PC-3 (cell line): ENCODE measurements at regions not wholly inside any gene's neighbourhood (a gene's known extent, or its start where the extent isn't known, plus 50 kb on each side); places are given as distances from the start of the nearest gene placed in this dataset.

Experiments used
- ATAC-seq: fragments of 200-7000 bp; cut with Tn5 transposase; 2 replicates; pipeline ENCODE4 v1.9.1; 2020; ENCODE audit warnings: mild to moderate bottlenecking, moderate library complexity
- BruUV-seq: library from RNA; stranded (reverse); fragments of 400-500 nt; replicated peaks from 2 replicates; lab custom pipeline; 2021; lab: Mats Ljungman, UMichigan
- CTCF ChIA-PET: fragments of 300-600 bp; sonication (Branson Sonifier 250); formaldehyde crosslinking; loops from one replicate; lab custom pipeline; 2022; ENCODE audit warnings: antibody characterized with exemption; lab: Charles Lee
- POLR2A ChIA-PET: fragments of 300-600 bp; sonication (Branson Sonifier 250); formaldehyde crosslinking; loops from one replicate; lab custom pipeline; 2022; ENCODE audit warnings: antibody characterized with exemption; ENCODE audit not compliant: unreplicated experiment; lab: Charles Lee
- DNase-seq: peaks from one replicate; pipeline ENCODE4 v3.0.0-alpha.2; 2015
- H2AFZ ChIP-seq: fragments of 300-600 bp; sonication (generic); 2 replicates; pipeline ENCODE4 v1.6.0; 2016; ENCODE audit warnings: antibody characterized with exemption, low read length
- H3F3A ChIP-seq: fragments of 300-600 bp; sonication (generic); one replicate; pipeline ENCODE4 v1.6.0; 2017; ENCODE audit warnings: antibody characterized with exemption, low read length, control low read depth, mild to moderate bottlenecking; ENCODE audit not compliant: unreplicated experiment
- H3K27ac ChIP-seq: fragments of 300-600 bp; sonication (generic); 2 replicates; pipeline ENCODE4 v1.5.1; 2016; ENCODE audit warnings: mild to moderate bottlenecking, low read length
- H3K27me3 ChIP-seq: fragments of 300-600 bp; sonication (generic); 2 replicates; pipeline ENCODE4 v1.6.1; 2016; ENCODE audit warnings: low read length, mixed read lengths
- H3K36me3 ChIP-seq: fragments of 300-600 bp; sonication (generic); 2 replicates; pipeline ENCODE4 v1.6.1; 2016; ENCODE audit warnings: low read depth, mixed run types, low read length, mixed read lengths
- H3K4me1 ChIP-seq: fragments of 300-600 bp; sonication (generic); 2 replicates; pipeline ENCODE4 v1.5.1; 2016; ENCODE audit warnings: low read length; ENCODE audit not compliant: insufficient read depth
- H3K4me2 ChIP-seq: fragments of 300-600 bp; sonication (generic); 2 replicates; pipeline ENCODE4 v1.6.0; 2016; ENCODE audit warnings: low read length
- H3K4me3 ChIP-seq: fragments of 300-600 bp; sonication (generic); 2 replicates; pipeline ENCODE4 v1.5.1; 2016; ENCODE audit warnings: mild to moderate bottlenecking, low read length, mixed read lengths
- H3K79me2 ChIP-seq: fragments of 300-600 bp; sonication (generic); 2 replicates; pipeline ENCODE4 v1.6.1; 2017; ENCODE audit warnings: low read length, mixed read lengths
- H3K9ac ChIP-seq: fragments of 300-600 bp; sonication (generic); 2 replicates; pipeline ENCODE4 v1.6.0; 2016; ENCODE audit warnings: mild to moderate bottlenecking, low read length
- H3K9me2 ChIP-seq: fragments of 300-600 bp; sonication (generic); replicated peaks from 2 replicates; pipeline ENCODE4 v1.6.1; 2016; ENCODE audit warnings: mixed run types, low read length, mixed read lengths
- H3K9me3 ChIP-seq: fragments of 300-600 bp; sonication (generic); 2 replicates; pipeline ENCODE4 v1.6.1; 2016; ENCODE audit warnings: low read length, mixed read lengths
- H4K20me1 ChIP-seq: fragments of 300-600 bp; sonication (generic); 2 replicates; pipeline ENCODE4 v1.6.1; 2016; ENCODE audit warnings: low read length, mixed read lengths
- EZH2 ChIP-seq: fragments of 300-600 bp; sonication (generic); IDR thresholded peaks from one replicate; pipeline ENCODE4 v1.6.1; 2017; ENCODE audit warnings: antibody characterized with exemption, mild to moderate bottlenecking, low read length; ENCODE audit not compliant: unreplicated experiment
- EZH2phosphoT487 ChIP-seq: fragments of 300-600 bp; sonication (generic); IDR thresholded peaks from 2 replicates; pipeline ENCODE4 v1.6.1; 2018; ENCODE audit warnings: mild to moderate bottlenecking, antibody characterized with exemption, low read length, borderline replicate concordance
- intact Hi-C: fragments of 100-400 bp; cut with micrococcal nuclease; formaldehyde crosslinking; loops from 2 replicates; pipeline ENCODE4 v1.9.0; 2023
- TF ChIP-seq, protein P1 (sequence below): fragments of 300-600 bp; sonication (generic); conservative IDR thresholded peaks from 2 replicates; pipeline ENCODE4 v1.5.1; 2017; ENCODE audit warnings: antibody characterized with exemption, low read depth, mild to moderate bottlenecking, low read length

GRCh38 chr3:89619263-89619662 lies 511.8 kb downstream of the EPHA3 start:
- H3K9me2 ChIP-seq, result no peaks in the 10 kb centered on the region
- no peaks in the 10 kb centered on the region for H3K36me3 ChIP-seq
- no peak overlapping the region for H3K4me2 ChIP-seq
- no peaks in the 10 kb centered on the region for H4K20me1 ChIP-seq
- no peak overlapping the region for H3K4me3 ChIP-seq
- intact Hi-C loops, result no loop called here
- H3K9me3 ChIP-seq, result no peaks in the 10 kb centered on the region
- H2AFZ ChIP-seq, result no peak overlapping the region
- no TSS peak for BruUV-seq
- ChIA-PET CTCF (no interaction called here), POLR2A (no interaction called here)
- no peak overlapping the region for H3K27ac ChIP-seq
- no peaks in the 10 kb centered on the region for H3K79me2 ChIP-seq
- no peaks in the 10 kb centered on the region for H3K4me1 ChIP-seq
- TF ChIP-seq, protein P1, sequence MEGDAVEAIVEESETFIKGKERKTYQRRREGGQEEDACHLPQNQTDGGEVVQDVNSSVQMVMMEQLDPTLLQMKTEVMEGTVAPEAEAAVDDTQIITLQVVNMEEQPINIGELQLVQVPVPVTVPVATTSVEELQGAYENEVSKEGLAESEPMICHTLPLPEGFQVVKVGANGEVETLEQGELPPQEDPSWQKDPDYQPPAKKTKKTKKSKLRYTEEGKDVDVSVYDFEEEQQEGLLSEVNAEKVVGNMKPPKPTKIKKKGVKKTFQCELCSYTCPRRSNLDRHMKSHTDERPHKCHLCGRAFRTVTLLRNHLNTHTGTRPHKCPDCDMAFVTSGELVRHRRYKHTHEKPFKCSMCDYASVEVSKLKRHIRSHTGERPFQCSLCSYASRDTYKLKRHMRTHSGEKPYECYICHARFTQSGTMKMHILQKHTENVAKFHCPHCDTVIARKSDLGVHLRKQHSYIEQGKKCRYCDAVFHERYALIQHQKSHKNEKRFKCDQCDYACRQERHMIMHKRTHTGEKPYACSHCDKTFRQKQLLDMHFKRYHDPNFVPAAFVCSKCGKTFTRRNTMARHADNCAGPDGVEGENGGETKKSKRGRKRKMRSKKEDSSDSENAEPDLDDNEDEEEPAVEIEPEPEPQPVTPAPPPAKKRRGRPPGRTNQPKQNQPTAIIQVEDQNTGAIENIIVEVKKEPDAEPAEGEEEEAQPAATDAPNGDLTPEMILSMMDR, result no peak
- TF ChIP-seq EZH2 (no peak), EZH2phosphoT487 (no peak)
- peaks cover 25% of the 10 kb centered on the region; the same call in 1 of the 2 replicates for H3K27me3 ChIP-seq
- no peaks in the 10 kb centered on the region for H3F3A ChIP-seq
- DNase-seq, result no peak
- ATAC-seq, result no peak
- H3K9ac ChIP-seq, result no peak overlapping the region

DNA sequence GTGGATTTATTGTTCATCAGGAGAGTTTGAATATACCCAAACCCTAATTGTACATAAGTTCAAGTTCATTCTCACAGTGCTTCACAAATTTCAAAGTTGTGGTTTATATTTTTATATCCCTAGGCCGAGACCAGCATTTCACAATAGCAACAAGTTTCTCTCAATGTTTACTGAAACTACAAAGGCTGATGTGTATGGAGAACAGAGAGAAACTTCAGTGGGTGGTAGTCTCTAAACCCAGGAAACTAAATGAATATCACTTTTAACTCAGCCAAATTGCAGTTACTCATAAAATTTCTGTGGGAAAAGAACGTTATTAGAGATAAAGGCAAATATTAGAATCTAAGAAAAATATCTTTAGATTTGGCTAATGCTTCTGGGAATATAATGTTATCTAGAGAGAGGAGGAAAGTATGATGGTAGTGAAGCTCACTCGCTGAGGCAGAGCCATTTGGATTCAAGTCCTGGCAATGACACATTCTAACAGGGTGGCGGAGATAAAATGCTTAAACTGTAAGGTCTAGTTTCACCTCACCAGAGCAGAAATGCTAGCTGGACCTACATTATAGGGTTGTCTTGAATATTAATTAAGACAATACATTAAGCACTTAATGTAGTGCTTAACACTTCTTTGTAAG lies 514.8 kb downstream of the EPHA3 start:
- no peaks in the 10 kb centered on the region for H3K36me3 ChIP-seq
- DNase-seq (no peak), ATAC-seq (no peak)
- no peaks in the 10 kb centered on the region for H3F3A ChIP-seq
- ChIA-PET POLR2A (no interaction called here), CTCF (no interaction called here)
- H2AFZ ChIP-seq, result no peak overlapping the region
- H3K79me2 ChIP-seq, result no peaks in the 10 kb centered on the region
- no peak overlapping the region for H3K4me2 ChIP-seq
- no peaks in the 10 kb centered on the region for H3K9me3 ChIP-seq
- intact Hi-C loops, result no loop called here
- no peaks in the 10 kb centered on the region for H4K20me1 ChIP-seq
- no TSS peak for BruUV-seq
- no peak overlapping the region for H3K4me3 ChIP-seq
- no peaks in the 10 kb centered on the region for H3K9me2 ChIP-seq
- peaks cover 48% of the 10 kb centered on the region for H3K27me3 ChIP-seq
- no peaks in the 10 kb centered on the region for H3K4me1 ChIP-seq
- H3K9ac ChIP-seq, result no peak overlapping the region
- no peak overlapping the region for H3K27ac ChIP-seq
- no peak for TF ChIP-seq EZH2phosphoT487

GRCh38 chr3:89624494-89624893 lies 517.1 kb downstream of the EPHA3 start:
- H3K9me3 ChIP-seq, result no peaks in the 10 kb centered on the region

More at GRCh38 chr3:89624494-89624893, 517.1 kb downstream of the EPHA3 start:
- Histone ChIP-seq H3K4me2 (no peak overlapping the region), H4K20me1 (no peaks in the 10 kb centered on the region), H3K79me2 (no peaks in the 10 kb centered on the region), H3K4me1 (no peaks in the 10 kb centered on the region), H3K27ac (no peak overlapping the region), H3K4me3 (no peak overlapping the region), H2AFZ (no peak overlapping the region), H3K27me3 (peaks cover 48% of the 10 kb centered on the region), H3K36me3 (no peaks in the 10 kb centered on the region), H3F3A (no peaks in the 10 kb centered on the region), H3K9me2 (no peaks in the 10 kb centered on the region), H3K9ac (no peak overlapping the region)
- DNase-seq, result no peak
- ChIA-PET POLR2A (no interaction called here), CTCF (no interaction called here)
- no TSS peak for BruUV-seq
- intact Hi-C loops, result no loop called here
- TF ChIP-seq, protein P1, result no peak
- TF ChIP-seq EZH2phosphoT487 (no peak), EZH2 (no peak)
- no peak for ATAC-seq
